A549 (cell line): ENCODE measurements at regions not wholly inside any gene's neighbourhood (a gene's known extent, or its start where the extent isn't known, plus 50 kb on each side); places are given as distances from the start of the nearest gene placed in this dataset.
"Not testable (repeated sequence)": the region's sequence is repeated elsewhere in the genome, so short reads cannot be mapped to it uniquely, and the experiment has no call there.

Experiments
- EP300 ChIP-seq, 2 experiments: fragments of >200 bp; sonication (Bioruptor Twin); formaldehyde crosslinking; IDR thresholded peaks; 2 replicates in 1 of 2; 3 replicates in 1 of 2; pipeline ENCODE4 v1.6.1; 2016 to 2017
- RCOR1 ChIP-seq: fragments of 150-350 bp; IDR thresholded peaks from 2 replicates; pipeline ENCODE4 v1.6.1; 2014; ENCODE audit warnings: antibody characterized with exemption, low read length, low read depth
- RFX5 ChIP-seq: fragments of 450-650 bp; IDR thresholded peaks from 2 replicates; pipeline ENCODE4 v1.7.1; 2014; ENCODE audit warnings: antibody characterized with exemption, mild to moderate bottlenecking, moderate library complexity
- ZFP36 ChIP-seq: fragments of 450-650 bp; IDR thresholded peaks from 2 replicates; pipeline ENCODE4 v1.6.1; 2014; ENCODE audit warnings: borderline replicate concordance; ENCODE audit not compliant: partially characterized antibody
- TF ChIP-seq, protein P1 (sequence below): fragments of >200 bp; sonication (Bioruptor Twin); formaldehyde crosslinking; IDR thresholded peaks from 3 replicates; pipeline ENCODE4 v1.5.1; 2016

DNA sequence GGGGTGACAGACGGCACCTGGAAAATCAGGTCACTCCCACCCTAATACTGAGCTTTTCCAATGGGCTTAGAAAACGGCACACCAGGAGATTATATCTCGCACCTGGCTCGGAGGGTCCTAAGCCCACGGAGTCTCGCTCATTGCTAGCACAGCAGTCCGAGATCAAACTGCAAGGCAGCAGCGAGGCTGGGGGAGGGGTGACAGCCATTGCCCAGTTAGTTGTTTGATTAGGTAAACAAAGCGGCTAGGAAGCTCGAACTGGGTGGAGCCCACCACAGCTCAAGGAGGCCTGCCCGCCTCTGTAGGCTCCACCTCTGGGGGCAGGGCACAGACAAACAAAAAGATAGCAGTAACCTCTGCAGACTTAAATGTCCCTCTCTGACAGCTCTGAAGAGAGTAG, 260.9 kb downstream of the BLID start:
- not testable (repeated sequence) for TF ChIP-seq RCOR1; EP300 (IDR thresholded peaks at IDR 0.05); ZFP36; RFX5
- TF ChIP-seq, protein P1, sequence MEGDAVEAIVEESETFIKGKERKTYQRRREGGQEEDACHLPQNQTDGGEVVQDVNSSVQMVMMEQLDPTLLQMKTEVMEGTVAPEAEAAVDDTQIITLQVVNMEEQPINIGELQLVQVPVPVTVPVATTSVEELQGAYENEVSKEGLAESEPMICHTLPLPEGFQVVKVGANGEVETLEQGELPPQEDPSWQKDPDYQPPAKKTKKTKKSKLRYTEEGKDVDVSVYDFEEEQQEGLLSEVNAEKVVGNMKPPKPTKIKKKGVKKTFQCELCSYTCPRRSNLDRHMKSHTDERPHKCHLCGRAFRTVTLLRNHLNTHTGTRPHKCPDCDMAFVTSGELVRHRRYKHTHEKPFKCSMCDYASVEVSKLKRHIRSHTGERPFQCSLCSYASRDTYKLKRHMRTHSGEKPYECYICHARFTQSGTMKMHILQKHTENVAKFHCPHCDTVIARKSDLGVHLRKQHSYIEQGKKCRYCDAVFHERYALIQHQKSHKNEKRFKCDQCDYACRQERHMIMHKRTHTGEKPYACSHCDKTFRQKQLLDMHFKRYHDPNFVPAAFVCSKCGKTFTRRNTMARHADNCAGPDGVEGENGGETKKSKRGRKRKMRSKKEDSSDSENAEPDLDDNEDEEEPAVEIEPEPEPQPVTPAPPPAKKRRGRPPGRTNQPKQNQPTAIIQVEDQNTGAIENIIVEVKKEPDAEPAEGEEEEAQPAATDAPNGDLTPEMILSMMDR = not testable (repeated sequence)
